HEK293T (cell line): ENCODE measurements at regions not wholly inside any gene's neighbourhood (a gene's known extent, or its start where the extent isn't known, plus 50 kb on each side); places are given as distances from the start of the nearest gene placed in this dataset.

ENCODE experiments used
- CTCF ChIA-PET: fragments of 350-600 bp; formaldehyde crosslinking; extraction: SDS; loops from one replicate; lab custom pipeline; 2021; ENCODE audit warnings: antibody characterized with exemption, inconsistent platforms; lab: Yijun Ruan, JAX
- POLR2A ChIA-PET: fragments of 350-600 bp; formaldehyde crosslinking; extraction: SDS; loops from one replicate; lab custom pipeline; 2020; ENCODE audit warnings: antibody characterized with exemption, inconsistent platforms; lab: Yijun Ruan, JAX
- DNase-seq: peaks from one replicate; pipeline ENCODE4 v3.0.0; 2012; ENCODE audit warnings: mixed read lengths; ENCODE audit errors: extremely low spot score
- ARNT ChIP-seq: fragments of 450-650 bp; IDR thresholded peaks from 2 replicates; pipeline ENCODE4 v1.6.1; 2017; ENCODE audit warnings: mild to moderate bottlenecking
- BHLHE40 ChIP-seq: fragments of 450-650 bp; IDR thresholded peaks from 2 replicates; pipeline ENCODE4 v1.6.1; 2016; ENCODE audit warnings: mild to moderate bottlenecking, moderate library complexity, borderline replicate concordance
- CTBP1 ChIP-seq: fragments of 450-650 bp; IDR thresholded peaks from 2 replicates; pipeline ENCODE4 v1.6.1; 2016; ENCODE audit warnings: borderline replicate concordance
- ELF4 ChIP-seq: fragments of 450-650 bp; IDR thresholded peaks from 2 replicates; pipeline ENCODE4 v1.6.1; 2017; ENCODE audit warnings: antibody characterized with exemption
- FOXA1 ChIP-seq: fragments of 450-650 bp; IDR thresholded peaks from 2 replicates; pipeline ENCODE4 v1.6.1; 2016; ENCODE audit warnings: mild to moderate bottlenecking
- FOXK2 ChIP-seq: fragments of 450-650 bp; IDR thresholded peaks from 2 replicates; pipeline ENCODE4 v1.6.1; 2016; ENCODE audit warnings: mild to moderate bottlenecking
- FOXM1 ChIP-seq: fragments of 450-650 bp; IDR thresholded peaks from 2 replicates; pipeline ENCODE4 v1.6.1; 2017; ENCODE audit warnings: mild to moderate bottlenecking, borderline replicate concordance
- HDGF ChIP-seq: fragments of 450-650 bp; IDR thresholded peaks from 2 replicates; pipeline ENCODE4 v1.6.1; 2017; ENCODE audit warnings: antibody characterized with exemption, borderline replicate concordance
- L3MBTL2 ChIP-seq: fragments of 450-650 bp; conservative IDR thresholded peaks from 2 replicates; pipeline ENCODE4 v1.6.1; 2016; ENCODE audit warnings: mild to moderate bottlenecking
- LEF1 ChIP-seq: fragments of 450-650 bp; IDR thresholded peaks from 2 replicates; pipeline ENCODE4 v1.6.1; 2017; ENCODE audit warnings: mild to moderate bottlenecking, borderline replicate concordance
- NFRKB ChIP-seq: fragments of 450-650 bp; IDR thresholded peaks from 2 replicates; pipeline ENCODE4 v1.6.1; 2016; ENCODE audit warnings: mild to moderate bottlenecking, moderate library complexity
- SP1 ChIP-seq: fragments of 450-650 bp; IDR thresholded peaks from 2 replicates; pipeline ENCODE4 v1.6.1; 2017
- SUZ12 ChIP-seq: fragments of 450-650 bp; IDR thresholded peaks from 2 replicates; pipeline ENCODE4 v1.6.1; 2016; ENCODE audit warnings: mild to moderate bottlenecking
- TARDBP ChIP-seq: fragments of 450-650 bp; IDR thresholded peaks from 2 replicates; pipeline ENCODE4 v1.6.1; 2016
- ZNF384 ChIP-seq: fragments of 450-650 bp; IDR thresholded peaks from 2 replicates; pipeline ENCODE4 v1.6.1; 2016
- TF ChIP-seq, protein P1 (sequence below): fragments of 450-650 bp; IDR thresholded peaks from 2 replicates; pipeline ENCODE4 v1.6.1; 2016

DNA sequence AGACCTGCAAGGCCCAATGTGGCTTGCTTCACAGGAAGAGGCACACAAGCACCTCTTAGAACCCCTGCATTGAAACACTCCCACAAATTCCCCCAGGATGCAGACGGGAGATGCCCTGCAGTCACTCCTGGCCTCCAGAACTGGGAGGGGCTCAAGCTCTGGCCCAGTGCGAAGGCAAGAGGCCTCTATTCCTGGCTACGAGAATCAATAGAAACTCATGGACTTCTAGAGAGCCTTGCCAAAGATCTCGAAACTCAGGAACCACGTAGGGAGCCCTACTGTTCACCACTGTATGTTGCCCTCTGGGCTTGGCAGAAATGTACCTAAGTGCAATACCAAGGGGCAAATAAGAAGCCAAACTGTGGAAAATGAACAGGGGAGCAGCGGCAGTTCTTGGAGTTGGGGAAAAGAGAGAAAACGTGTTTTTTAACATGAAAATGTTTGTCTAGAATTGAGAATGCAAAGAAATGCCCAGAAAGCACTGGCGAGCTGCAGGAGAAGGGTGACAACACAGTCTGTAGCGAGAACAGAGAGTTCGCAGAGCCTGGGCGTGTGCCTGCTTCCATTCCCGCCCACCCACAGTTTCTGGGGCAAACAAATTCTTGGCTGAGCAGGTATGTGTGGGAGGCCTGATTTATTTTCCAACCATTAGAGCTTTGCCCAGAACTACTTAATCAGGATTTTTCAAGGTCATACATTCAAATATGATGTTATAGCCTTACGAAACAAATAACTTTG lies 260.5 kb upstream of the KLF14 start:
- ChIA-PET POLR2A (interaction anchor here (0.6 to 2.2 kb wide), 2 partner anchors 53 to 187 kb away, joined by 3 to 5 read pairs; no protein-coding TSS in a partner anchor), CTCF (interaction anchor here (3.0 kb wide), 1 partner anchor 12 kb away, joined by 14 read pairs; no protein-coding TSS in a partner anchor)
- no peak for TF ChIP-seq FOXA1
- TF ChIP-seq CTBP1: no peak
- no peak for TF ChIP-seq SP1
- TF ChIP-seq, protein P1, sequence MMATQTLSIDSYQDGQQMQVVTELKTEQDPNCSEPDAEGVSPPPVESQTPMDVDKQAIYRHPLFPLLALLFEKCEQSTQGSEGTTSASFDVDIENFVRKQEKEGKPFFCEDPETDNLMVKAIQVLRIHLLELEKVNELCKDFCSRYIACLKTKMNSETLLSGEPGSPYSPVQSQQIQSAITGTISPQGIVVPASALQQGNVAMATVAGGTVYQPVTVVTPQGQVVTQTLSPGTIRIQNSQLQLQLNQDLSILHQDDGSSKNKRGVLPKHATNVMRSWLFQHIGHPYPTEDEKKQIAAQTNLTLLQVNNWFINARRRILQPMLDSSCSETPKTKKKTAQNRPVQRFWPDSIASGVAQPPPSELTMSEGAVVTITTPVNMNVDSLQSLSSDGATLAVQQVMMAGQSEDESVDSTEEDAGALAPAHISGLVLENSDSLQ: no peak
- TF ChIP-seq ELF4: no peak
- no peak for TF ChIP-seq SUZ12
- TF ChIP-seq NFRKB: no peak
- no peak for TF ChIP-seq TARDBP
- TF ChIP-seq ARNT: no peak
- no peak for TF ChIP-seq HDGF
- TF ChIP-seq ZNF384: no peak
- no peak for TF ChIP-seq FOXK2
- no peak for TF ChIP-seq L3MBTL2
- no peak for TF ChIP-seq BHLHE40
- TF ChIP-seq LEF1: no peak
- no peak for TF ChIP-seq FOXM1
- DNase-seq: no peak

DNA sequence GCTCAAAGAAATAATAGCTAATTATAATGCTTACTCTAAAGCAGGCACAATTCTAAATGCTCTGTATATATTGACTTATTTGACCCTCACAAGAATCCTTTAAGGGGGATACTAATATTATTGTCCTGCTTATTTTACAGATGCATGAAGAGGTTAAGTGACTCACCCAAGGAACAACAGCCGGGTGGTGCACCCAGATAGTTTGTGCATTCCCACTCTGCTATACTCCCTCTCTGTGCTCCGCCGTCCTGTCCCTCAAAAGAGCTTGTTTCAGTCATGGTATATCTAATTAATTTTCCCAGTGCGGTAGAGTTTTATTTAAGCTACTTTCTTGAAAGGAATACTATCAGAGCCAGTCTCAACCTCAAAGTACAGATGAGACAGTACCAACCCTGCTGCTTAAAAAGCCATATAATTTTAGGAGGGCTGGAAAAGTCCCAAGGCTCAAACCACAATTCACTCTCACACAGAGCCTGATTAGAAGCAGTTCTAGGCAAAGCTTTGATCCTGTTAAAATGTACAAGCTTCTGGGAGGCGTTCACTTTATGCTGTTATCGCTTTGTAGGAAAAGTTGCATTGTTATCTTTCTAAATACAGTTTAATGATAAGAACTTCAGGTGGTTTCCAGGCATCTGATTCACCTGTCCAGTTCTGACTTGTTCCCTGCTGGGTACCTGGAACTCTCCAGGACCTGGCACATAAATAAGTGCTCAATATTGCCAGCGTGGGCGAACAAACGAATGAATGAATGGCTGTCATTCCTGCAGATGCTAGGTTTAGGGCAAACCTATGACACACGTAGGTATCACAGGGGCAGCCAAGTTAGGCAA lies 261.5 kb upstream of the KLF14 start:
- TF ChIP-seq ARNT: no peak
- no peak for TF ChIP-seq ELF4
- TF ChIP-seq FOXK2: no peak
- TF ChIP-seq CTBP1: no peak
- TF ChIP-seq L3MBTL2: no peak
- no peak for TF ChIP-seq FOXA1
- TF ChIP-seq LEF1: no peak
- TF ChIP-seq BHLHE40: no peak
- no peak for TF ChIP-seq FOXM1
- TF ChIP-seq NFRKB: no peak
- TF ChIP-seq SUZ12: no peak
- TF ChIP-seq, protein P1: no peak
- TF ChIP-seq HDGF: no peak
- TF ChIP-seq SP1: no peak
- POLR2A ChIA-PET: interaction anchor here (2.2 kb wide), 1 partner anchor 54 kb away, joined by 5 read pairs; no protein-coding TSS in a partner anchor
- no peak for DNase-seq
- CTCF ChIA-PET: interaction anchor here (3.0 kb wide), 1 partner anchor 13 kb away, joined by 14 read pairs; no protein-coding TSS in a partner anchor

DNA sequence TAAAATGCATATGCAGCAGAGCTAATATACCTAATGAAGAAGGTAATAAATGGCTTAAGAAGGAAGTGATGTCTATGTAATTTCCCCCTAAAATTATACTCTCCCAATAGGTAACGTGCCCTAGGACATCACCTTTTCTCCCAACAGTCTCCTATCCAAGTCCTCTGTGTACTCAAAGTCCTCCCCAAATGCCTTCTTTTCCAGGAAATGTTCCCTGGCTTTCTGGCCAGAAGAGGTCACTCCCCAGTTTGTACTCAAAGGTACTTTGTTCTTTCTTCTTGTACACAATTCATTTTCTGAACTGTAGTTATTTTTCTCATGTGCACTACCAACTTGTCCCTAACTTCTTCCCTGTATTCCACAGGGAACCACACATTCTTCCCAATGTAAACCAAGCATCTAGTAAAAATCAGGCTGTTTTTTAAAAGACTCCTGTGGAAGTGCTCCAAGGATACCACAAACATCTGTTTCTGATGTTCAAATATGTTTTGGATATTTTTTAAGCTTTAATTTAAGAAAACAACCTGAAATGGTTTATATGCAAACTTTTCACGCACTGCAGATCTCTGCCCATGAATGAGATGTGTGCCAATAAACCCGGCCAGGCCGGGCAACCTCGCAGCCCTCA lies 262.3 kb upstream of the KLF14 start:
- POLR2A ChIA-PET: interaction anchor here (2.2 kb wide), 1 partner anchor 55 kb away, joined by 5 read pairs; no protein-coding TSS in a partner anchor
- no peak for TF ChIP-seq LEF1
- no peak for TF ChIP-seq ZNF384
- TF ChIP-seq L3MBTL2: no peak
- no peak for TF ChIP-seq NFRKB
- TF ChIP-seq SP1: no peak
- TF ChIP-seq, protein P1: no peak
- TF ChIP-seq SUZ12: no peak
- no peak for TF ChIP-seq ELF4
- CTCF ChIA-PET: interaction anchor here (3.0 kb wide), 1 partner anchor 14 kb away, joined by 14 read pairs; no protein-coding TSS in a partner anchor
- no peak for DNase-seq

DNA sequence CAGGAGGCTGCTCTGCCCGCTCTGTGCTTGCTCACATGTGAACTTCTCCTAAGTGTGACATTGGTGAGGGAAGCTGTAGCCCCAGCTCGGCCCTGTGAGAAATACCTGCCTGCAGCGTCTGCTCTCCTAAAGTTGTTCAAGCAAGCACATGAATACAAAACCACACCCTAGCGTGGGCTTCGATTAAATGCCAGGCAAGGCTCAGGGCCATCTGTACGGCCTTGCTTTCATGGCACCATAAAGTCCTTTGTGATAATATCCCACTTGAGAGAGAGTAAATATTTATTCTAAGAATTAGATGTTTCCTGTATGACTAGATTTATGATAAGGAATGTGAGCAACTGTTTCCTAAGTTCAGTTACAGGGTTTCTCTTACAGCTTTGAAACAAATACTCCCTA lies 262.8 kb upstream of the KLF14 start:
- POLR2A ChIA-PET: no interaction called here
- CTCF ChIA-PET: interaction anchor here (3.0 kb wide), 1 partner anchor 14 kb away, joined by 14 read pairs; no protein-coding TSS in a partner anchor
- TF ChIP-seq ELF4 (no peak), FOXA1 (no peak), HDGF (no peak)
- DNase-seq: no peak

DNA sequence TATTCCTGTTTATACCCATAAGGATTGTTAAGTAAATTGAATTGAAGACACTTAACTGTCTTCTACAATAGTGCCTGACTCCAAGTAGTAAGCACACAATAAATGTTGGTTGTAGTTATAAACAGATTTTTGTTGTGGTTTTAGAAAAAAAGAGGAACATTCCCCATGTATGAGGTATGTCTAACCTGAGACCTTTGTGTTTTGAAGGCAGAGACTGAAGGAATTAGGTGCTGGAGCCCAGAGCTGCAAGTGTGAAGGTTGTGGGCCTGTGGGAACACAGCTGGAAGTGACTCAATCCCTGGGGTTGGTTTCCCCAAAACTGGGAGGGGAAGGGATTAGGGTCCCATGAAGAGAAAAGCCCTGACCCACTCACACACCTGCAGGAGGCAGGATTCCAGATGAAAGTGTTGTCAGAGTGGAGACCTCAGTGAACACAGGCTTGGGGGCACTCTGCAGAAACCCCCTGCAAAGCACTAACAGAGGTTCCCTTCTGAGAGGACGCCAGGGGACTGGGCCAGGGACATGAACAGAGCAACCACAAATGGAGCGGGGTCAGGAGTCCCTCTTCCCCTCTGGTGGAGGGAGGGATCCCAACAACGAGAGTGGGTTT lies 265.1 kb upstream of the KLF14 start:
- ChIA-PET POLR2A (no interaction called here), CTCF (interaction anchor here (0.7 kb wide), 1 partner anchor 102 kb away, joined by 3 read pairs; no protein-coding TSS in a partner anchor)
- no peak for DNase-seq
- no peak for TF ChIP-seq HDGF
- TF ChIP-seq ARNT: no peak
- TF ChIP-seq SP1: no peak
- TF ChIP-seq FOXA1: no peak
- TF ChIP-seq LEF1: no peak
- no peak for TF ChIP-seq ZNF384
- TF ChIP-seq L3MBTL2: no peak
- TF ChIP-seq, protein P1: no peak
